ENCODE measurements at regions not wholly inside any gene's neighbourhood (a gene's known extent, or its start where the extent isn't known, plus 50 kb on each side); places are given as distances from the start of the nearest gene placed in this dataset.

- no peak for TF ChIP-seq CTCF (IDR thresholded peaks at IDR 0.05)
- no peak for TF ChIP-seq POLR2A (IDR thresholded peaks at IDR 0.05)
- TF ChIP-seq POLR2AphosphoS5 (IDR thresholded peaks at IDR 0.05; ENCODE audit: insufficient read depth in 1 of 2, low read depth in 1 of 2) = no peak
Observed at GRCh38 chr12:94740601-94741362, 90.4 kb upstream of the TMCC3 start.
